DMS153 treated with DMSO at 0.1 percent for 48 hours (cell line): ENCODE measurements at regions not wholly inside any gene's neighbourhood (a gene's known extent, or its start where the extent isn't known, plus 50 kb on each side); places are given as distances from the start of the nearest gene placed in this dataset.
"Not testable (repeated sequence)": the region's sequence is repeated elsewhere in the genome, so short reads cannot be mapped to it uniquely, and the experiment has no call there.

ENCODE experiments used
- DNase-seq: peaks from one replicate; lab custom pipeline; 2025; ENCODE audit not compliant: unreplicated experiment; lab: John Stamatoyannopoulos, UW

GRCh38 chr3:33919312-33920120, 121.1 kb downstream of the PDCD6IP start:
- DNase-seq, result no peak

DNA sequence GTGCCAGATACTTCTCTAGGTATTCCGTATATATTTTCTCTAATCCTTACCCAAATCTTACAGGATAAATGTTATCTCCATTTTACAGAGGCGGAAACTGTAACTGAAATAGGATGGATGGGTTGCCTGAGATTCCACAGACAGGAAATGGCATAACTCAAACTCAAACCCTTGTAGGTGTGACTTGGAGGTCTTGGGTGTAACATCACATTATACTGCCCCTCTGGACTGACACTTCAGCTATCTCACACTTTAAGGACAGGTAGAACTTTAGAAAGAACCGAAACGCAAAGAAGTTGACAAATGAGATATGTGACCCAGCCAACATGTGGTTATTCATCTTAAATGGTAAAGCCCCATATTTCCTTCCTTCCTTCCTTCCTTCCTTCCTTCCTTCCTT, 122.1 kb downstream of the PDCD6IP start:
- no peak for DNase-seq

DNA sequence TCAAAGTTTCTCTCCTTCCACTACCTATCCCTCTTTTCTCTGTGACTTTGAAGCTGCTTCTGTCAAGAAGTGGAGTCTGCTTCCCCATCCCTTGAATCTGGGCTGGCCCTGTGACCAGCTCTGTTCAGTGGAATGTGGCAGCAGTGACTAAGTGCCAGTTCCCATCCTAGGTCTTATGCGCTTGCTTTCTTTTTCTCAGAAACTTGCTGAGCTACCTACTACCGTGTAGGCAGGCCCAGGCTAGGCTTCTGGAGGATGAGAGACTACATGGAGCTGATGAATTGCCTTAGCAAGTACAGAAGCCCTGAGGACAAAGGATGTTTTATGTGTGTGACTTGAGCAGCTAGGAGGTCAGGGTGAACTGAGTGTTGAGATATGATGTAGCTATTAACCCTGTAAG, 123.2 kb downstream of the PDCD6IP start:
- no peak for DNase-seq

DNA sequence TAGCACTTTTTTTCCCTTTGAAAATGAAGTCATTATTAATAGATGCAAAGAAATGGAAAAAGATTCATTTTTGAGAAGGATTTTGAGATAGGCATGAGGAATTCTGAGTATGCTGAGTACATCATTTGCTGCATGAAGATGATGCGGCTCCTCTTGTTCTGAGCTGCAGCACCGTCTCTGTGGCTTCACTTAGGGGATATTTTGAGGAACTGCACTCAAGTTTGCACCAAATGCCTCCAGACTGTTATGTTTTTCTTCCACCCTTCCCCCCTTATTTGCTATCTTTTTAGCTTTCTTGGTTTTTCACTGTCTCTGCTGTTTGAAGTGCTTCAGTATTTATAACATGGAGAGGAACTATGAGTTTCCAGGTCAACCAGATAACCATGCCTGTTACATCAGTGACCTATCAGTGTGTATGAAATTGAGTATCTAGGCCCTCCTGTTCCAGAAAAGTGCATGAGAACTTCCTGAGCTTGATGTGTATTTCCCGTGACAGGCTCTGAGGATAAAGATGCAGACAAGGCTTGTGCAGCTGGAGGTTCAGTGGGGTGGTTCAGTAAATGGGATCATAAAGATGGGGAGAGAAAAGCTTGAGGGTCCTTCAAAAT, 128.7 kb downstream of the PDCD6IP start:
- no peak for DNase-seq

DNA sequence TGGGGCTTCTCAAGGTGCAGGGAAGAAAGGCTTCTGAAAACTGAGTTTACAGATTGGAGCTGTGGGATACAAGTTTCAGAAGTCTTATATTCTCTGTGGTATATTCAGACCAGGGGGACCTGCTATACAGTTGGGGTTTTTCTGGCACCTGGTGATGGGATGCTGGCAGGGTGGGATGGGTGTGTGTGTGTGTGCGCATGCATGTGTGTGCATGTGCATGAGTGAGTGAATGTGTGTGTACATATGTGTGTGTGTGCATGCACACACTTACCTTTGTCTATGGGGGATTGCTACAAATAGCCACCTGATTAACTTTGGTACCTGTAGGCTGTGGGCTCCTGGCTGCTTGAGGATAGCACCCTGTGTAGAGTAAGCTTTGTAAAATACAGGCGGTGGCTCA, 131.4 kb downstream of the PDCD6IP start:
- DNase-seq, result no peak

DNA sequence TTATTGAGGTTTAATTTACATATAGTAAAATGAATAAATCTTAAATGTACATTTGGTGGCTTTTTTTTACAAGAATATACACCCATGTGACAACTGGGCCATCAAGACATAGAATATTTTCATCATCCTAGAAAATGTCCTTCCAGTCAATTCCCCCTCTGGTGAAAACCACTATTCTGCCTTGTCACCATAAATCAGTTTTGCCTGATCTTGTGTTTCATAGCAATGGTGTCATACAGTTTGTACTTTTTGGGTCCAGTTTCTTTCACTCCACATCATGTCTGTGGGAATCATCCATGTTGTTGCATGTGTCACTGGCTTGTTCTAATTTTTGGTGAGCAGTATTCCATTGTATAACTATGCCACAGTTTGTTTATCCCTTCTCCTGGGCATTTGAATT, 133.1 kb downstream of the PDCD6IP start:
- no peak for DNase-seq

GRCh38 chr3:33932010-33932764, 133.8 kb downstream of the PDCD6IP start:
- DNase-seq, result no peak

DNA sequence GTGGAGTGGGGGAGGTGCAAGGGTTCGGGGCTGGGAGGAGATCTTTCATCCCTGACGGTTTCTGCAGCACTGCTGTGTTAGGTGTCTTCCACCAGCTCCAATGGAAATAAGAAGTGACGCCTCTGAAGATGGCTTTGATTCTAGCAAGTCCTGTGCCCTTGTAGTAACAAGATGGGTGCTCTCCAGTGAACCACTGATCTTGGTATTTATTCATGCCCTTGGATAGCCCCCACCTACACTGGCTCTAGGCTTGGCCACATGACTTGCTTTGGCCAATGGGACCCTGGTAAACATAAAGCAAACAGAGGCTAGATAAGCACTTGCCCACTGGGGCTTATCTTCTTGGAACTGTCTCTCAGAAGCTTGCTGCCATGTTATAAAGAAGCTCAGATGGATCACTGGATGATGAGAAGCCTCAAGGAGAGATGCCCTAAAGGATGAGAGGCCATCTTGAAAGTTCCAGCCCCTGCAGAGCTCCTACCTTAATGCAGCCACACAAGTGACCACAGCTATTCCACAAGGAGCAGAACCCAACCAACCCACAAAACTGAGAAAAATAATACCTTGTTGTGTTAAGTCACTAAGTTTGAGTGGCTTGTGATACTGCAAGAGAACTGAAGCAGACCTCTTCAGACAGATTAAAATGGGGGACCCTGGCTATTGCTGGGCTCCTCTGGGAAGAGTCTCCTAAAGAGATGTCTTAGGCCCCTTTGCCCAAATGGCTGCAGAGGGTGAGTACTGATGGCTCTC, 137.9 kb downstream of the PDCD6IP start:
- no peak for DNase-seq

GRCh38 chr3:33936921-33937525, 138.6 kb downstream of the PDCD6IP start:
- no peak for DNase-seq

DNA sequence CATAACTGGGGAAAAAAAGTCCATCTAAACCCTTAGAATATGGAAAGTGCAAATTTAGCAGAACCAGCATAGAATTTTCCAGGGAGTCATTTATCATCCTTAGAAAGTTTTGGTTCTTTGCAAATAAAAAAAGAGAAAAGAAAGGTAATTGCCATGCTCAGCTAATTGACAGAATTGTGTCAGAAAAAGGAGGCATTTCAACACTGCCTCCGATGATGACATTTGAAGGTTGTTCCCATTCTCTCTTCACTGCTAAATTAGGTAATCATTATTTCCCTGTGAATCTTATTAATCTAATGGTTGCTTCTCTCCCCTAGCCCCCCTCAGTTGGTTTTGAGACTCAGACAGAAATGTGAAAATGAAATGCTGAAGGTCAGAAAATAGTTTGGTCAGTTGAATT, 139.2 kb downstream of the PDCD6IP start:
- DNase-seq, result no peak

DNA sequence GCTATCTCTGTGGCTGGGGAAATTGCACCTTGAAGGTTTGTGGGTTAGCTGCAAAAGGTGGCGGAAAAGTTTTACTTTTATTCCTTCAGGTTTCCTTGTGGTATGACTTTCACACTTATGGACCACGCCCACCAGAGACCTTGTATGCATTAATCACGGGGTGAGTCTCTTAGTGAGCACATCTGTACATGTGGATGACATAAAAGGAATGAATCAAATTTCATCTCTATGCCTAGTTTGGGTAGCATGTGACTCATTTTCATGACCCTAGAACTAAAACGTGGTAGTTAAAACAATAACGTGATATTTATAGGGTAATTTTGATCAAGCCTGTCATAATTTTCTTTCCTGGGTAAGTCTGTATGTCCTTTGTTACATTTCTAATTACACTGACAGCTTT, 141.7 kb downstream of the PDCD6IP start:
- DNase-seq, result no peak

- no peak for DNase-seq
Measured at GRCh38 chr3:33940736-33941135, 142.3 kb downstream of the PDCD6IP start.

- no peak for DNase-seq
Measured at GRCh38 chr3:33941804-33942203, 143.4 kb downstream of the PDCD6IP start.

DNA sequence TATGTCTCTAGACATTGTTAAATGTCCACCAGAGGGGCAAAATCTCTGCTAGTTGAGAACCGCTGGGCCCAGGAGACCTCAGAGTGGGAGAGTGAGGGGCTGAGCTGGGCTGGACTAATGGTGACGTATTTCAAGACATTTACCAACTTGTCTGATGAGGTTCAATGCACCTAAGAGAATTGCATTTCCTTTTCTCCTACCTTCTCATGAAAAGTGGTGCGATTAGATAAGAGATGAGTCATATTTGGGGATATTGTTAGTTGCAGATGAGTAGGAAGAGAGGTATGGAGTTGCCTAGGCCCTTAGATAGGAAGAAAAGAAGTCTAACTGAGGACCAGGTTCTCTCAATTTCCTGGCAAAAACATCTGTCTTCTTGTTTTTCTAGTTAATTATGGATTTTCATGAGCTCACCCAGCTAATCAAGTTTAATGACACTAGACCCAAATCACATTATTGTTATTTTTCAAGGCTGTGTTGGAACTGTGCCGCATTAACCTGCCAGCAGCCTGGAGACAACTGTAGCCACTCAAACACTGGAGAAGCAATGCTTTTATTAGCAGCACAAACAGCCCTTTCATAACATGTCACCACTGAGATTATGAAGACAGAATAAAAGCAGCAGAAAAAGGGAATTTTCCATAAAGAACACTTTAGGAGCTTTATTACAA, 144.2 kb downstream of the PDCD6IP start:
- no peak for DNase-seq

GRCh38 chr3:33943277-33943676, 144.8 kb downstream of the PDCD6IP start:
- DNase-seq, result no peak

- not testable (repeated sequence) for DNase-seq
Measured at GRCh38 chr3:33946612-33947011, 148.2 kb downstream of the PDCD6IP start.

- DNase-seq, result no peak
Measured at GRCh38 chr3:33947272-33948195, 149.1 kb downstream of the PDCD6IP start.

- no peak for DNase-seq
Measured at GRCh38 chr3:33949074-33949473, 150.6 kb downstream of the PDCD6IP start.

DNA sequence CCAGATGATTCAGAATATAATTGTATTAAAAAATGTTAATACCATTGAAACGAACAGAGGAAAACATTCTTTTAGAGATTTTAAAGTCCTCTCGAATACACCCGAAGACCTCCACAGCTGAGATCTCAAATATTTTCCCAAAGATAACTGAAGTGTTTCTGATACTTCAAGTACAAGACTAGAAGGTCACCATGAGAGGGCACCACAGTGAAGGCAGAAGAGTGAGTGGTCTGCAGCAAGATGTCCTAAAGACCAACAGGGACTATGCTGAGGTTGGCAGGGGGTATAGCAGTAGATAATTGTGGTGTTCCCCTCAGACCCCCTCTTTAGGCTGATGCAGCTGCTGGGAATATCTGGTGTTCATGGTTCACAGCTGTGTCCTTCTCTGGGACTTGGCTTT, 156.5 kb downstream of the PDCD6IP start:
- DNase-seq, result no peak
